DOHH2 (cell line): ENCODE measurements at regions not wholly inside any gene's neighbourhood (a gene's known extent, or its start where the extent isn't known, plus 50 kb on each side); places are given as distances from the start of the nearest gene placed in this dataset.

Experiments used
- EZH2phosphoT487 ChIP-seq: fragments of 200-600 bp; sonication (generic); IDR thresholded peaks from 2 replicates; pipeline ENCODE4 v1.6.1; 2017; ENCODE audit warnings: borderline replicate concordance, mild to moderate bottlenecking, antibody characterized with exemption, low read length, moderate library complexity, mixed read lengths
- TF ChIP-seq, protein P1 (sequence below): fragments of 200-600 bp; sonication (generic); IDR thresholded peaks from one replicate; pipeline ENCODE4 v1.5.1; 2014; ENCODE audit warnings: antibody characterized with exemption, mild to moderate bottlenecking, low read depth, low read length; ENCODE audit not compliant: poor library complexity, severe bottlenecking

DNA sequence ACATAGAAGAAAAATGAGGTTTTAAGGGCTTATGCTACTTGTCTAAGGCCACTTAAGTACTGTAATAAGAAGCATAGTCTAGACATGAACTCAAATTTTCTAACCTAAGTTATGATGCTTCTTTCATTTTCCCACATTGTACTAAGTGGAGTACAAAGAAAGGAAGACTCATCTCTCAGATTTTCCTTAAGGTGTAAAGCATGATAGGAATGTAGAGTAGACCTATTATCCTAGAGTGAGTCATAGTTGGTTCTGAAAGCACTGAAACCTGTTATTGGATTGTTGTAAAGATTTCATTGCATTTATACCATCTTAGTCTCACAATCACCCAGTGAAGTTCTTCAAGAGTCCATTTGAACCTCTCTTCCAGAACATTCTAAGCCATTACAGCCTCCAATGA, 343.8 kb downstream of the TOX3 start:
- TF ChIP-seq, protein P1, sequence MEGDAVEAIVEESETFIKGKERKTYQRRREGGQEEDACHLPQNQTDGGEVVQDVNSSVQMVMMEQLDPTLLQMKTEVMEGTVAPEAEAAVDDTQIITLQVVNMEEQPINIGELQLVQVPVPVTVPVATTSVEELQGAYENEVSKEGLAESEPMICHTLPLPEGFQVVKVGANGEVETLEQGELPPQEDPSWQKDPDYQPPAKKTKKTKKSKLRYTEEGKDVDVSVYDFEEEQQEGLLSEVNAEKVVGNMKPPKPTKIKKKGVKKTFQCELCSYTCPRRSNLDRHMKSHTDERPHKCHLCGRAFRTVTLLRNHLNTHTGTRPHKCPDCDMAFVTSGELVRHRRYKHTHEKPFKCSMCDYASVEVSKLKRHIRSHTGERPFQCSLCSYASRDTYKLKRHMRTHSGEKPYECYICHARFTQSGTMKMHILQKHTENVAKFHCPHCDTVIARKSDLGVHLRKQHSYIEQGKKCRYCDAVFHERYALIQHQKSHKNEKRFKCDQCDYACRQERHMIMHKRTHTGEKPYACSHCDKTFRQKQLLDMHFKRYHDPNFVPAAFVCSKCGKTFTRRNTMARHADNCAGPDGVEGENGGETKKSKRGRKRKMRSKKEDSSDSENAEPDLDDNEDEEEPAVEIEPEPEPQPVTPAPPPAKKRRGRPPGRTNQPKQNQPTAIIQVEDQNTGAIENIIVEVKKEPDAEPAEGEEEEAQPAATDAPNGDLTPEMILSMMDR, result no peak
- no peak for TF ChIP-seq EZH2phosphoT487
